NCI-H526 treated with DMSO at 0.1 percent for 48 hours (cell line): ENCODE measurements at regions not wholly inside any gene's neighbourhood (a gene's known extent, or its start where the extent isn't known, plus 50 kb on each side); places are given as distances from the start of the nearest gene placed in this dataset.

ENCODE experiments used
- DNase-seq: peaks from one replicate; lab custom pipeline; 2025; lab: John Stamatoyannopoulos, UW

DNA sequence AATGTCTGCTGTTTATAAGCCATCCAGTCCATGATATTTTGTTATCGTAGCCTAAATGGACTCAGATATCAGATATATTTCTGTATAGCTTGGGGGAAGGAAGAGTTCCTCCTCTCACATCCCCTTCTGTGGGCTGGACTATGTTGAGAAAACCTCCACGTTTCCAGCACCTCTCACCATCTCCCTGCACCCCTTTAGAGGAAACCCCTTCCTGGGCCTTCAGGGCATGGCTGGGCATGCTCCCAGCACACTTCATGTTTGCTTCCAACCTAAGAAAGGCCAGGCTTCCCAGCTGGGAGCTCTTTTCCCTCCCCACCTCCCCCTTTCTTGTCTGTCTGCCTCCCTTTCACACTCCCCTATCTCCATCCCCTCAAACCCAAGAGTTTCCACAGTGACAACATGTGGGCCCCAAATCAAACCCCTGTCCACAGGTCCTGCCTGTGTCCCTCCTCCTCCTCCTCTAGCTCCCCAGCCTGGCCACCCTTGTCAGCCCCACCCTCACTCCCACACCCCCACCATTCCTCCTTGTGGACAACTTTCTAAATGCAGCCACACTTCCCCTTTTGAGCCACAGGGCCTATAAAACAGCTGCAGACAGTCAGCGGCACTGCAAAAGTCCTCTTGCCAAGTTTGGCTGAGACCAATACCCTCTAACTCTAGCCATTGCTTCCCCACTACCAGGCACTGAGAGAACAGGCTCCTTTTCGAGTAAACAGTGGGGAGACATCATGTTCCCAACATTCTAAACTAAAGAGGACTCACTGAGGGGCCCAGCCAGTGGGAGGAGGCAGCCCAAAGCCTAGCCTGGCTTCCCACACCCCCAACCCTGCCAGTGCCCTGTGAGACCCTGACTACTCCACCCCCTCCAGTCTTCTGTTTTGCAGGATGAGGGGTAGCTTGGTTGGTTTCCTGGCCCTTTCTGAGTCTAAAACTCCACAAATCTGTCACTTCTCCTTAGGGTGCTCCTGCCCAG, 120.5 kb downstream of the ZFP36L2 start:
- DNase-seq, result no peak

GRCh38 chr2:43104763-43105162, 121.6 kb downstream of the ZFP36L2 start:
- no peak for DNase-seq

DNA sequence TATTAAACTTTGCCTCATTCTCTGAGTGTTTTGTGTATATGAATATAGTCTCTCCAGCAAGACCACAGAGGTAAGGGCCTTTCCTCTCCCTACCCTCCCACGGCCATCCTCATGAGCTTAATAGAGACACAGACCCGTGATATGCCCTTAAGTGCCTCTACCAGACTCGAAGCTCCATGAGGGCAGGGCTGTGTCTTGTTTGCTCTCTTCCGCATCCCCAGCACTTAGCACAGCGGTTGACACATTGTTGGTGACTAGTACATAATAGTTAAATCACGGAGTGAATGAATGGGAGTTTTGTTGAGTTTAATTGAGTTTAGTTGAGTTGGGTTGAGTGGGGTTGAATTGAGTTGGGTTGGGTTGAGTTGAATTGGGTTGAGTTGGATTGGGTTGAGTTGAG, 122.3 kb downstream of the ZFP36L2 start:
- no peak for DNase-seq

DNA sequence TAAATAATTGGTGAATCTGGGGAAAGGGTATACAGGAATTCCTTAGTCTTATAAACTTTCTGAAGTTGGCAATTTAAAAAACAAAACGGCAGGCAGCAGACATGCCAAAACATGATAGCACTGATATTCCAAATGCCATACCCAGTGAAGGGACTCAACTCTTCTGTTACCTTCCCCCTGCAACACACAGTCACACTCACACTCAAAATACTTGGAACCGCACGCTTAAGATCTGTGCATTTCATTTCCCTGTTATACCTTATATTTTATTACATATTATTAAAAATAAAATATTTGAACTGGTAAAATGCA, 123.4 kb downstream of the ZFP36L2 start:
- no peak for DNase-seq

GRCh38 chr2:43102366-43103092, 123.9 kb downstream of the ZFP36L2 start:
- no peak for DNase-seq

- DNase-seq, result no peak
Observed at GRCh38 chr2:43101751-43102150, 124.7 kb downstream of the ZFP36L2 start.

DNA sequence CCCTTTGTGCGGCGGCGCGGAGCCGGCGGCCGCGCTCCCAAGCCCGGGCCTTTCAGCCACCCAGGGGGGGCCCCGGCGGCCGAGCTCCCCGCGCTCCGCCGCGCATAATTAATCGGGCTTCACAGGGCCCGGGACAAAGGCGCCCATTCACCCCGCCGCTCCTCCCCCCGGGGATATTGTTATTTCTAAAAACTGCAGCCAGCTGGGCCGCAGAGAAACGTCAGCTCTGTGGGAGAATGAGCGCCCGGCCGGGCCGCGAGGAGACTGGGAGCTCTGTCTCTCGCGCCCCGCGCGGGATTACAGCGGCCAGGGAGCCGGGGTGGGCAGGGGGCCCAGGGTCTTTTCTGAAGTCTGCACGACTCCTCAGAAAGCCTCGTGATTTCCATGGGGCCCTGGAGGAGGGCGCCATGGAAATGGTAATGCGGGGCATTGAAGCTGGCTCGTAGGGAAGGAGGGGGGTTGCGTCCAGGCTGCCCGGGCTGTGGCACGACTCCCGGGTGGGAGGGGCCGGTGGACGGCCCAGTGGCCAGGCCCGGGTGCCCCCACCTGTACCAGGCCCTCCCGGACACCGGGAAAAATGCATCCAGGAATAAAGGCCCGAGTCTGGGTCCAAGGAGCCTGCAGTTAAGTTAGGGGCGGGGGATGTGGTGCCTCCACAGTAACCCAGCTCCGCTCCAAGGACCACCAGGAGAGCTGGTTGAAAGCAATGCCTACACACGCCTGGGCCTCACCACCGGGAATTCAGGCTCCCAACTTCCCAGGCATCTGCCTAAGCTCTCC, 125.3 kb downstream of the ZFP36L2 start:
- peak; percentile 68 for DNase-seq

- no peak for DNase-seq
Observed at GRCh38 chr2:43100362-43100882, 126.0 kb downstream of the ZFP36L2 start.

DNA sequence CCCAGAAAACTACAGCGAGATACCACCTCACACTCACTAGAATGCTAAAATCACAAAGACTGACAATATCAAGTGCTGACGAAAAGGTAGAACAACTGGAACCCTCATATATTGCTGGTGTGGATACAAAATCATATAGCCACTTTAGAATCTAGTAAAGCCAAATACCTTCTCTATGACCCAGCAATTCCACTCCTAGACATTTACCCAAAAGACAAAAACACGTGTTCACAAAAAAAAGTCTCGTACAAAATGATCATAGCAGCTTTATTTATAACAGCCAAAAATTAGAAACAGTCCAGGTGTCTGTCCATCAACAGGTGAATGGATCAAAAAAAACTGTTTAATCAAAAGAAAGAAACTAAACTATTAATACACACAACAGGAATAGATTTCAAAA, 126.6 kb downstream of the ZFP36L2 start:
- no peak for DNase-seq

DNA sequence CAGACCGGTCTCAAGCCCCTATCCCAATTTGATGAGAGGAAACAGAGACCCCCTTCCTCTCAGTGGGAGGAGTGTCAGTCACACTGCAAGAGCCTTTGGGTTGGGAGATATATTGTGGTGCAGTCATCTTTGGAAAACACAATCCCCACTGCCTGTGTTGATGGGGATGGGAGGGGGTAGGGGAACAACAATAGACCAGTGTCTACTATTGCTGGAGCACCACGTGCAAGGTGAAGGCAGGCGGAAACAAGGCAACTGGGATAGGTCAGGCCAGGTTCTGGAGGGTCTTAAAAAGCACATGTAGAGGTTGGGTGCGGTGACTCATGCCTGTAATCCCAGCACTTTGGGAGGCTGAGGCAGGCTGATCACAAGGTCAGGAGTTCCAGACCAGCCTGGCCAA, 127.9 kb downstream of the ZFP36L2 start:
- DNase-seq, result no peak

- DNase-seq, result no peak
Observed at GRCh38 chr2:43097644-43098408, 128.6 kb downstream of the ZFP36L2 start.

DNA sequence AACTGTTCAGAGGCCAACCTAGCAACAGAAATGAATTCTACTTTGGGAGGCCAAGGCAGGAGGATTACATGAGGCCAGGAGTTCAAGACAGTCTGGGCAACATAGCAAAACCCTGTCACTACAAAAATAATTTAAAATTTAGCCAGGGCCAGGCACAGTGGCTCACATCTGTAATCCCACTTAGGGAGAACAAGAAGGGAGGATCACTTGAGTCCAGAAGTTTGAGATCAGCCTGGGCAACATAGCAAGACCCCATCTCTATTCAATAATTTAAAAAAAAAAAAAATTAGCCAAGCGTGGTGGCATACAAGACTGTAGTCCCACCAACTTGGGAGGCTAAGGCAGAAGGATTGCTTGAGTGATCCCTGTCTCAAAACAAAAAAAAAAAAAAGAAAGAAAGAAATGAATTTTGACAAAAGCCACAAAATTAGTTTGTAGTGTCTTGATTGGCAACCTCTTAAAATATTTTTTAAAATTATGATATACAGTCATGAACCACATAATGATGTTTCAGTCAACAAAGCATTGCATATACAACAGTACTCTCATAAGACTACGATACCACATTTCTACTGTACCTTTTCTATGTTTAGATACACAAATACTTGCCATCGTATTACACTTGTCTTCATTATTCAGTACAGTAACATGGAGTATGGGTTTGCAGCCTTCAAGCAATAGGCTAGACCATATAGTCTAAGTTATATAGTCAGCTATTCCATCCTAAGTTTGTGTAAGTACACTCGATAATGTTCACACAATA, 130.7 kb downstream of the ZFP36L2 start:
- DNase-seq, result no peak

GRCh38 chr2:43092520-43093179, 133.8 kb downstream of the ZFP36L2 start:
- no peak for DNase-seq

- DNase-seq, result no peak
Observed at GRCh38 chr2:43090317-43090716, 136.1 kb downstream of the ZFP36L2 start.

DNA sequence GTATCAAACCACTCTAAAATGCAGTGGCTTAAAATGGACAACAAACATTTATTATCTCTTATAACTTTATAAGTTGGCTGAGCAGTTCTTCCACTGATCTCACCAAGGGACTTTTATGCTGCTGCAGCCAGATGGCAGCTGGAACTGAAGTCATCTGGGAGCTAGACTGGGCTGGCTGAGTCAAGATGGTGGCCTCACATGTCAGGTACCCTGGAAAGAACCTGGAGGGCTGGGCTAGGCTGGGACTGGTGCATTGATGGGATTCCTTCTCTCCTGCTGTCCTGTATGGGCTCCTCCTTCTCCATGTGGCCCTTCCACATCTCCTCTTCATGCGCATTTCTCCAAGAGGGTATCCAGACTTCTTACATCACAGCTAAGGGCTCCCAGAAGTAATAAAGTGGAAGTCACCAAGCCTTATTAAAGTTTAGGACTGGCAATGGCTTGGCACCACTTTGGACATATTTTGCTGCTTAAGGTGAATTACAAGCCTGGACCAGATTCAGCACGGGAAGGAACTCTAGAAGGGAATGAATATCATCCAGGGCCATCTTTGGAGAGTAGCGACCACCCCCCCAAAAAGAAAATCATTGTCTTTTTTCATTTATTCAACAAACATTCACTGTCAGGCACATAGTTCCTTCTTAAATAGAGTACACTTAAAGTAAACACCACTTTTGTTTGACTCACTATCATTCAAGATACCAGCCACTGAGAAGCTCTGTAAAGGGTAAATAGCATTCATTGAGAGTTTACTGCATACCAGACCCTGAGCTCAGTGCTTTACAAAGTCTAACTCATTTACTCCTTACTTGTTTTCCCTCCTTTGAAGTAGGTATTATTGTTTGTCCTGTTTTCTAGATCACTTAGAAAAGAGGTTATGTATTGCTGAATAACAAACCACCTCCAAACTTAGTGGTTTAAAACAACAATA, 138.0 kb downstream of the ZFP36L2 start:
- DNase-seq, result no peak

GRCh38 chr2:43087413-43087812, 139.0 kb downstream of the ZFP36L2 start:
- no peak for DNase-seq

GRCh38 chr2:43086451-43087221, 139.8 kb downstream of the ZFP36L2 start:
- DNase-seq, result no peak

DNA sequence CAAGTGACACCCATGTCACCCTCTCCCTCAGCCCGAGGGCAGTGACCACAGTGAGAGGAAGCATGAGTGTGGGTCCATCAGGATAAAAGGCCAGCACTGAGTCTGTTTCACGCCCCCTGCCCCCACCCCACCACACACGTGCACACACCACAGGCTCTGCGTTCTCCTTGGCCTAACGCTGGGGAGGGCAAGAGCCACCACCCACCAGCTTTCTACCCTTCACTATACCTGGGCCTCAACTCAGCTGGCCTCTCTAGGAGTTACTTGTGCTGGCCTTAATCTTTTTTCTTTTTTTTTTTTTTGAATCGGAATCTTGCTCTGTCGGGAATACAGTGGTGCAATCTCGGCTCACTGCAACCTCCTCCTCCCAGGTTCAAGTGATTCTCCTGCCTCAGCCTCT, 140.5 kb downstream of the ZFP36L2 start:
- no peak for DNase-seq
